Thoracic aorta (tissue), 2 donors: ENCODE measurements at regions not wholly inside any gene's neighbourhood (a gene's known extent, or its start where the extent isn't known, plus 50 kb on each side); places are given as distances from the start of the nearest gene placed in this dataset.
"Not testable (repeated sequence)": the region's sequence is repeated elsewhere in the genome, so short reads cannot be mapped to it uniquely, and the experiment has no call there.

Experiments used
- ATAC-seq: fragments of 150-250 bp; one replicate; pipeline ENCODE4 v1.8.0; 2017; ENCODE audit warnings: low read depth; ENCODE audit not compliant: insufficient number of reproducible peaks, low FRiP score
- DNase-seq: peaks from one replicate; pipeline ENCODE4 v3.0.0-alpha.2; 2020; ENCODE audit warnings: low spot score
- H3K27ac ChIP-seq, 2 donors: fragments of 200-600 bp; sonication (generic); 1 replicate in 1 of 2; 2 replicates in 1 of 2; pipeline ENCODE4 v1.5.1; 2016; ENCODE audit warnings: mild to moderate bottlenecking in 2 of 2, moderate library complexity in 2 of 2
- H3K27me3 ChIP-seq: fragments of 200-600 bp; sonication (generic); replicated peaks from 2 replicates; pipeline ENCODE4 v1.6.0; 2016; ENCODE audit warnings: mild to moderate bottlenecking; ENCODE audit not compliant: insufficient read depth
- H3K36me3 ChIP-seq: fragments of 200-600 bp; sonication (generic); one replicate; pipeline ENCODE4 v1.5.1; 2016
- H3K4me1 ChIP-seq, 2 donors: fragments of 200-600 bp; sonication (generic); 1 replicate in 1 of 2; 2 replicates in 1 of 2; pipeline versions ENCODE4 v1.5.1 to v1.6.0; 2016; ENCODE audit warnings: low read depth in 2 of 2, mild to moderate bottlenecking in 1 of 2; ENCODE audit not compliant: control insufficient read depth in 1 of 2
- H3K4me3 ChIP-seq: fragments of 200-600 bp; sonication (generic); 2 replicates; pipeline ENCODE4 v1.5.1; 2016; ENCODE audit warnings: mild to moderate bottlenecking
- H3K9me3 ChIP-seq: fragments of 200-600 bp; sonication (generic); 2 replicates; pipeline ENCODE4 v1.5.1; 2016
- TF ChIP-seq, protein P1 (sequence below): fragments of 200-600 bp; sonication (generic); IDR thresholded peaks from one replicate; pipeline ENCODE4 v1.5.1; 2019; ENCODE audit warnings: antibody characterized with exemption

DNA sequence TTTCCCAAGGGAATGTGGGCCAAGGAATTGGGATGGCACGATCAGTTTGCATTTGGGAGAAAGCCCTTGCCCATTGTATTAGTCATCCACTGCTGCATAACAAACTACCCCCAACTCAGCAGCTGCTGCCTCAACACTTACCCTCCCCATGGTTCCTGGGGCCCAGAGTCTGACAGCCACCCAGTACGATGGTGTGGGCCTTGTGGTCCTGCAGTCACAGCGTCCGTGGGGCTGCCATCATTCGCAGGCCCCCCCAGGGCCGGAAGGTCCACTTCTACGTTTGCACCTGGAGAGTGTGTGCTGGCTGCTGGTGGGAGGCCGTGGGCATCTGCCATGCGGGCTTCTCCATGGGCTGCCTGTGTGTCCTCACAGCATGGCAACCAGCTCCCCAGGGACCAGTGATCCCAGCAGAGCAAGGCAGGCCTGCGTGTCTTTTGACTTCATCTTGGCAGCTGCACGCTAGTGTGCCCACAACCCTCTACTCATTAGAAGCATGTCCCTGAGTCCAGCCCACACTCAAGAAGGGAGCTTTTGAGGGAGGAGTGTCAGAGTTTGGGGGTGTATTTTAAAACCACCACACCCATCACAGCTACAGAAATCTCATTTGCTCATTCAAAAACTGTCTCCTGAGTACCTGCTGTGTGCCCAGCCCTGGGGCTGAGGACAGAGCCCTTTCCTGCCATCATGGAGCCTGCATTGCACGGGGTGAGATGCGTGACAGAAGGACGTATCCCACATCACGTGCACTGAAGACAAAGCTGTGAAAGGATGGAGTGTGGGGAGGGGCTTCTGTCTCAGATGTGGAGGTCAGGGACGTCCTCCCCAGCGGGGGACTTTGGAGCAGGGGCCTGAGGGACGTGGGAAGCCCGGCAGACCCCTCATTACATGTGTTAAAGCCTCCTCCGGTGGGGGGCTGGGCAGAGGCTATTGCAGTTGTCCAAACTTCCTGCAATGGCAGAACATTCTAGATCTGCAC, 185.0 kb upstream of the ZNF469 start:
- no peaks in the 10 kb centered on the region for H3K4me1 ChIP-seq
- H3K27me3 ChIP-seq, result no peaks in the 10 kb centered on the region
- no peaks in the 10 kb centered on the region for H3K9me3 ChIP-seq
- no peak overlapping the region for H3K27ac ChIP-seq
- no peaks in the 10 kb centered on the region for H3K36me3 ChIP-seq
- no peak for ATAC-seq
- DNase-seq, result no peak
- TF ChIP-seq, protein P1, sequence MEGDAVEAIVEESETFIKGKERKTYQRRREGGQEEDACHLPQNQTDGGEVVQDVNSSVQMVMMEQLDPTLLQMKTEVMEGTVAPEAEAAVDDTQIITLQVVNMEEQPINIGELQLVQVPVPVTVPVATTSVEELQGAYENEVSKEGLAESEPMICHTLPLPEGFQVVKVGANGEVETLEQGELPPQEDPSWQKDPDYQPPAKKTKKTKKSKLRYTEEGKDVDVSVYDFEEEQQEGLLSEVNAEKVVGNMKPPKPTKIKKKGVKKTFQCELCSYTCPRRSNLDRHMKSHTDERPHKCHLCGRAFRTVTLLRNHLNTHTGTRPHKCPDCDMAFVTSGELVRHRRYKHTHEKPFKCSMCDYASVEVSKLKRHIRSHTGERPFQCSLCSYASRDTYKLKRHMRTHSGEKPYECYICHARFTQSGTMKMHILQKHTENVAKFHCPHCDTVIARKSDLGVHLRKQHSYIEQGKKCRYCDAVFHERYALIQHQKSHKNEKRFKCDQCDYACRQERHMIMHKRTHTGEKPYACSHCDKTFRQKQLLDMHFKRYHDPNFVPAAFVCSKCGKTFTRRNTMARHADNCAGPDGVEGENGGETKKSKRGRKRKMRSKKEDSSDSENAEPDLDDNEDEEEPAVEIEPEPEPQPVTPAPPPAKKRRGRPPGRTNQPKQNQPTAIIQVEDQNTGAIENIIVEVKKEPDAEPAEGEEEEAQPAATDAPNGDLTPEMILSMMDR, result no peak
- no peak overlapping the region for H3K4me3 ChIP-seq

- not testable (repeated sequence) for H3K27me3 ChIP-seq, H3K4me1 ChIP-seq, DNase-seq, H3K36me3 ChIP-seq, H3K4me3 ChIP-seq, ATAC-seq, H3K9me3 ChIP-seq, H3K27ac ChIP-seq
Measured at GRCh38 chr16:88198457-88199295, 184.1 kb upstream of the ZNF469 start.

DNA sequence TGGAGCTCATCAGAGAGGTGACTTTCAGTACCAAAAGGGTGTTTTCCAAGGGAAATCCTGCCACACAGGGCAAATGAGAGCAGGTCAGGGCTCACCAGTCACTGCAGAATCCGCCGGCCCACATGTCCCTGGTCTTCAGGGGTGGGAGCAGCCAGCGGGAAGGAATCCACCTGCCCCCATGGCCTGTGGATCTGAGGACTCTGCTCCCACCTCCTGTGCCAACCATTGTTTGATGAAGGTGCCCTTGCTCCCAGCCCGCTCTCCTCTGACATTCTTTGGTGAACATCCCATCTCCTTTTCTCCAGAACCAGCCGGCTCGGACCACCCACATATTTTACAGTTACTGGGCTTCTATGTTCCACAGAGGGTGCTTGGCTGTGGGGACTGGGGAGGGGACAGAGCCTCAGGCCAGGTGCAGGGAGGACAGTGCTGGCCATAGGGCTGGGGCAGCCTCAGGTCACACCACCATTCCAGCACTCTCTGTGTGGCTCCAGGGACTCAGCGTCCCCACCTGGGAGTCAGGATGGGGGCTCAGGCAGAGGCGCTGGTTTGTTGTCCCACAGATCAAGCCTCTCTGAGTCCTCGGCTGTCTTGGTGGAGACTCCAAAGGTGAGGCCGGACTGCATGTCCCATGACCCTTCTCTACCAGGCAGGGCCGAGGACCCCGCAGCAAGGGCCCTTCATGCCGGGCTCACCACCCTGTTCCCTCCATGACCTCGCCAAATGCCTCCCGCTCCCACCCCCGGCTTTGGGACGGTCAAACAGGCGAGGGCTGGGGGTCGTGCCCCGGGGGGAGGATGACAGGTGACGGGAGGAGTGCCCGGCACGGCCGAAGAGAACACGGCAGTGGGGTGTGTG, 183.2 kb upstream of the ZNF469 start:
- H3K27me3 ChIP-seq, H3K4me1 ChIP-seq, H3K9me3 ChIP-seq, ATAC-seq, DNase-seq, H3K36me3 ChIP-seq, H3K27ac ChIP-seq, H3K4me3 ChIP-seq: not testable (repeated sequence)

DNA sequence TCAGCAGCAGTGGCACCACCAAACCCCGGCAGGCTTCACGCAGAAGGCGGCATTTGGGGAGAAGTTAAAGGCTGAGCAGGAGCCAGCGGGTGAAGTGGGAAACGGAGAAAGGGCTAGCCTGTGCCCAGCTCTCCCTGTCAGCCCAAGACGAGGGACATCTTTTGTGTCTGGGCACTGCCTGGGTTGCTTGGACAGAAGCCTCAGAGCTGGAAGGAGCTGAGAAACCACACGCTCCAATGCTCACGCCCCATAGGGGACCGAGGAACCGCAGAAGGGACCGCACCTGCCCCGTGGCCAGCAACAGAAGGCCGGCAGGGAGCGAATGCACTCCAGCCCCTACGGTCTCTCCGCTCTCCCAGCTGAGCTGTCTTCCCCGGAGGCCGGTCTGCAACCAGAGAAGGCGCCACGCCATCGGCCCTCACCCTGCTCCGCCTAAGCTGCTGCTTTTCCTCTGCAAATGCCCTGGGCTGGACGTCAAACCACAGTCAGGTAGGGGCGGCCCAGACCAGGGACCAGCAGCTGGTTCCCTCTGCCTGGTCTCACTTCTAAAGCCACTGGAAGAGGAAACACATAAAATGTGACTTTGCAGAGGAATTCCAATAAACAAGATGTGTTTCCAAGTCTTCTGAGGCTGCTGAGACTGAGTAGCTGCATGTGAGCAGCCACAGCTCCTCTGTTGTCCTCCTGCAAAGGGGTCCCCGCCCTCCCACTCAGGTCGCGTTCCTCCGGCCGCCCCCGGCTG, 182.4 kb upstream of the ZNF469 start:
- not testable (repeated sequence) for H3K4me1 ChIP-seq, H3K27ac ChIP-seq, H3K36me3 ChIP-seq, ATAC-seq, H3K4me3 ChIP-seq, DNase-seq, H3K27me3 ChIP-seq, H3K9me3 ChIP-seq

DNA sequence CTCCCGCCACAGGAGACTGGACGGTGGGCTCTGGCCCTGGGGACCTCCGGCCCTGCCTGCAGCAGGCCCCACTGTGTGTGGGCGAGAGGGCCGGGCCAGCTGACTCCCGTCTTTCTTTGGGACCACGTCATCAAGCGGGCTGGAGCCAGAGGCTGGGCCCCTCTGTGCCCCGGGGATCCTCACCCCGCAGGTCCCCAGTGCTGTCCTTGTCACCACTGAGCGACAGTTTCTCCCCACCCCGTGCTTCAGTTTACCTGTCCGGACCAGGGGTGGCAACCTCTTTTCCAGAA, 181.9 kb upstream of the ZNF469 start:
- Histone ChIP-seq H3K27ac (no peak overlapping the region), H3K4me1 (no peaks in the 10 kb centered on the region), H3K36me3 (no peaks in the 10 kb centered on the region), H3K9me3 (no peaks in the 10 kb centered on the region), H3K27me3 (no peaks in the 10 kb centered on the region), H3K4me3 (no peak overlapping the region)
- DNase-seq (no peak), ATAC-seq (no peak)
- TF ChIP-seq, protein P1, result no peak

DNA sequence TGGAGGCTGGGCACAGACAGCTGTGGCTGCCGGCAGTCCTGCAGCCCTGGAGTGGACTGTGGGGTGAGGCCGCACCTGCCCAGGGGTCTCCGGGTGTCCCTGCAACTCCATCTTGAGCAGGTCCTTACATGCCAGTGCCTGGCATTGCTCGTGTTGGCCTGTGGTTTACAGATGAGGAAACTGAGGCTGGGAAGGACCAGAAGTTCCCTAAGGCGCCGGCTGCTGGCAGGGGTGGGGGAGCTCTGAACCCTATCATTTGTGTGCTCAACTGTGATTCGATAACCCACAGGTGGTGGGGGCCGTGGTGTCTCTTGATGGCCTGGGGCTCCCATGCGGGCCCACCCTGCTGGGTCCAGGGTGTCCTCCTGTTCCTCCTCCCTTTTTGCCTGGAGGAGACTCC, 181.1 kb upstream of the ZNF469 start:
- not testable (repeated sequence) for DNase-seq, H3K4me1 ChIP-seq, H3K27me3 ChIP-seq, H3K27ac ChIP-seq, ATAC-seq, H3K36me3 ChIP-seq, H3K4me3 ChIP-seq, H3K9me3 ChIP-seq
